IMR-90 (cell line): ENCODE measurements at regions not wholly inside any gene's neighbourhood (a gene's known extent, or its start where the extent isn't known, plus 50 kb on each side); places are given as distances from the start of the nearest gene placed in this dataset.

Source experiments
- BHLHE40 ChIP-seq: fragments of 150-350 bp; IDR thresholded peaks from 2 replicates; pipeline ENCODE4 v1.6.1; 2016; ENCODE audit warnings: mild to moderate bottlenecking, low read depth, low read length
- CHD1 ChIP-seq: IDR thresholded peaks from 2 replicates; pipeline ENCODE4 v1.6.1; 2012; ENCODE audit warnings: low read depth, low read length, improper control_type of control experiment
- CTCF ChIP-seq: conservative IDR thresholded peaks from 2 replicates; pipeline ENCODE4 v1.5.1; 2012; ENCODE audit warnings: mild to moderate bottlenecking, low read depth, low read length, improper control_type of control experiment
- ELK1 ChIP-seq: fragments of 150-350 bp; IDR thresholded peaks from 2 replicates; pipeline ENCODE4 v1.6.1; 2016; ENCODE audit warnings: low read depth, mild to moderate bottlenecking, low read length, moderate library complexity, borderline replicate concordance
- FOS ChIP-seq: fragments of 150-350 bp; IDR thresholded peaks from 2 replicates; pipeline ENCODE4 v1.6.1; 2016; ENCODE audit warnings: low read depth, low read length
- MAFK ChIP-seq: IDR thresholded peaks from 2 replicates; pipeline ENCODE4 v1.6.1; 2012; ENCODE audit warnings: low read depth, low read length, improper control_type of control experiment
- MAZ ChIP-seq: IDR thresholded peaks from 2 replicates; pipeline ENCODE4 v1.6.1; 2012; ENCODE audit warnings: low read depth, mild to moderate bottlenecking, low read length, improper control_type of control experiment, moderate library complexity, borderline replicate concordance
- MXI1 ChIP-seq: IDR thresholded peaks from 2 replicates; pipeline ENCODE4 v1.6.1; 2012; ENCODE audit warnings: low read depth, mild to moderate bottlenecking, low read length, moderate library complexity, borderline replicate concordance
- NFE2L2 ChIP-seq: fragments of 150-350 bp; IDR thresholded peaks from 2 replicates; pipeline ENCODE4 v1.6.1; 2016; ENCODE audit warnings: low read depth, mild to moderate bottlenecking, low read length
- POLR2A ChIP-seq: IDR thresholded peaks from 2 replicates; pipeline ENCODE4 v1.6.1; 2012; ENCODE audit warnings: mild to moderate bottlenecking, low read depth, low read length
- RAD21 ChIP-seq: IDR thresholded peaks from 2 replicates; pipeline ENCODE4 v1.6.1; 2012; ENCODE audit warnings: low read length, improper control_type of control experiment
- RCOR1 ChIP-seq: IDR thresholded peaks from 2 replicates; pipeline ENCODE4 v1.6.1; 2012; ENCODE audit warnings: mild to moderate bottlenecking, low read length, improper control_type of control experiment; ENCODE audit not compliant: insufficient replicate concordance
- RFX5 ChIP-seq: IDR thresholded peaks from 2 replicates; pipeline ENCODE4 v1.8.0; 2012; ENCODE audit warnings: low read depth, mild to moderate bottlenecking, low read length, moderate library complexity
- SMC3 ChIP-seq: fragments of 150-350 bp; IDR thresholded peaks from 2 replicates; pipeline ENCODE4 v1.6.1; 2016; ENCODE audit warnings: low read depth, mild to moderate bottlenecking, antibody characterized with exemption, low read length, moderate library complexity

GRCh38 chr16:87249425-87249824 is 67.8 kb downstream of the C16orf95 start:
- TF ChIP-seq CTCF (no peak), NFE2L2 (no peak), CHD1 (no peak), FOS (no peak), POLR2A (no peak), RAD21 (no peak), BHLHE40 (no peak), MAFK (no peak), MXI1 (no peak), MAZ (no peak), ELK1 (no peak), RCOR1 (no peak), SMC3 (no peak), RFX5 (no peak)
